IPS-11a (cell line): ENCODE measurements at regions not wholly inside any gene's neighbourhood (a gene's known extent, or its start where the extent isn't known, plus 50 kb on each side); places are given as distances from the start of the nearest gene placed in this dataset.
A peak's percentile ranks its signal among the peaks of the same experiment; 100 is the strongest.

Experiments
- H3K4me3 ChIP-seq: one replicate; pipeline ENCODE4 v1.5.1; 2013; ENCODE audit warnings: low read depth, low read length, control low read depth

DNA sequence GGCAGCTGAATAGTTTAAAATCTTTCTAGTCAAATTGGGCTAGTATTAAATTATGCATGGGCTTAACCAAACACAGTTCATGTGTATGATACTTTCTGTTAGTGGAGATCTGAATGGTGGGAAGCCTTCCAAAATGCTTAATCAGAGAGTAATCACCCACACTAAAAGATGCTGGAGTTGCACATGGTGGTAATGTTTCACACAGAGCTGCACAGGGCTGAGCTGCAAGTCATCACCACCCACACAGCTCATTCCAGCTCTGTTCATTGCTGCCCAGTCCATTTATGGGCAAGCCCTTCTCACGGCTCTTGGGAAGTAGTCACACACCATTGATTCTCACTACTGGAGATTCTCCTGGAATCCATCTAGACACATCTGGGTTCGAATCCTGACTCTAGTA, 351.5 kb upstream of the KCNN2 start:
- H3K4me3 ChIP-seq: no peak overlapping the region

- H3K4me3 ChIP-seq: no peak overlapping the region
These were observed 343.7 kb upstream of the KCNN2 start for GRCh38 chr5:114018186-114018585.

DNA sequence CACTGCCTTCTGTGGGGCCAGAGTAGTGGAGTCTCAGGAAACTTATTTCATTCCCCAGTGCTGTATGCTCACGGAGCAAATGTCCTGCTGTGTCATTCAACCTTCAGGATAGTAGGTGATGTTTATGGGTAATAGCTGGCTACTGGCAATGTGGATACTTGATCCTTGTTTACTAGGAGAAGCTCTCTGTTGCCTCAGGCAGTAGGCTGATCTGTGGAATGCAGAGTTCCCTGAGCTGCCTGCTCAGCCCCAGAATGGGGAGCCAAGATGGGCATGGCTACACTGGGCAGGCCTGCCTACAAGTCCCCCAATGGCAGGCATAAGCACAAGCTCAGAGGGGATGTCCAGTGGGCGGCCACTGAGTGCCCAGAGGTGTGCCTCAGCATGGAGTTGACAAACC, 323.1 kb upstream of the KCNN2 start:
- no peak overlapping the region for H3K4me3 ChIP-seq

GRCh38 chr5:114050087-114050486, 311.8 kb upstream of the KCNN2 start:
- H3K4me3 ChIP-seq: no peak overlapping the region

GRCh38 chr5:114053372-114053771, 308.5 kb upstream of the KCNN2 start:
- H3K4me3 ChIP-seq: no peak overlapping the region

DNA sequence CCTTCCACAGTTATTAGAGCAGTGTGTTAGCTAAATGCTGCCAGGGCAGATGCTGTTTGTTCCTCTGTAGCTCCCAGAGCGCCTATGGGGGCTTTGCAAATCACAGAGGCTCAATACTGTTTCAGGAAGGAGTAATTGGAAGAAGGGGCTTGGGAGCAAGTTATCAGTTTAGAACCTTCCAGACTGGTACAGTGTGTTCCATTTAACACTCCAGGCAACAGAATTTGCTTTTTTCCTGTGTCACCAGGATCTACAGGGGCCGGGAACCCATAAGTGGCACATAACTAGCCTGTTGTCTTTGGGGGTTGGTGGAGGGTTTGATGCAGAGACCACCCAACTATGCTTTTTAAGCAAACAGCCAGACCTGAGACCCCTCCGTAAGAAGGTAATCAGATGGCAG, 307.3 kb upstream of the KCNN2 start:
- no peak overlapping the region for H3K4me3 ChIP-seq

GRCh38 chr5:114055318-114056184, 306.3 kb upstream of the KCNN2 start:
- H3K4me3 ChIP-seq: peak overlapping the region; percentile 44

DNA sequence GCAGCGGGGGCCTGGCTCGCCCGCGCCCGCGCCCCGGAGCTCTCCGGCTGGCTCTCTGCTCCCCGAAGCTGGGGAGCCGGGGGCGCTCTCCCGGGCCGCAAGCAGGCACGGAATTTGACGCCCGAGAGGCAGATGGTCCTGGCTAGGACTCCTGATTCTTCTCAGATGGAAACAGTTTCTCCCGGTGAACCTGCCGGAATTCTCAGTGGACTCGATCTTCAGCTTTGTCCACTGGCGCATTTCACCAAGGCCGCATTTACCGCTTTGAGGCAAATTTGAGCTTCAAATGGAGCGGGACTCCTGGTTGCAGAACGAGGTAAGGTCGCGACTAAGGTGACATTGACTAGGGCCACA, 305.7 kb upstream of the KCNN2 start:
- H3K4me3 ChIP-seq: peak overlapping the region; percentile 44

GRCh38 chr5:114060866-114061265, 301.0 kb upstream of the KCNN2 start:
- no peak overlapping the region for H3K4me3 ChIP-seq

GRCh38 chr5:114062932-114063867, 298.7 kb upstream of the KCNN2 start:
- H3K4me3 ChIP-seq: no peak overlapping the region

GRCh38 chr5:114065912-114066311, 296.0 kb upstream of the KCNN2 start:
- H3K4me3 ChIP-seq: no peak overlapping the region

GRCh38 chr5:114070093-114070722, 291.7 kb upstream of the KCNN2 start:
- no peak overlapping the region for H3K4me3 ChIP-seq

DNA sequence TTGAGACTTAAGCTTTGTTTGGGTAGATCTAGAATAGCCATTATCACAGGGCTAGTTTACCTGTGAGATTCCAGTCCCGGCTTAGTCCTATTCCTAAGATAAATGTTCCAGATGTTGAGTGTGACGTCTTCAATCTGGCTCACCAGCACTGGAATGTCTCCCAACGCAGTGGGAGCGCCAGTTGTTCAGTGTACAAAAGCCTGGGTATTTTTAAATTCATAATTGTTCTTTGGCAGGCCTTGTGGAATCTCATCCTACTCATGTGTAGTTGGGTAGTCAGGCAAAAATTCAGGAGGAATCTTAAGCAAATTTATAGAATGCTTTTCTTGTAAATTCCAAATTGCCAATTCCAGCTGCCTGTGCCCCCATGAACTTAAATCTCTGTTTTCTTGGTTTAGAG, 272.6 kb upstream of the KCNN2 start:
- H3K4me3 ChIP-seq: no peak overlapping the region

GRCh38 chr5:114097570-114097969, 264.3 kb upstream of the KCNN2 start:
- H3K4me3 ChIP-seq: no peak overlapping the region

- H3K4me3 ChIP-seq: no peak overlapping the region
These were observed 262.7 kb upstream of the KCNN2 start for GRCh38 chr5:114099161-114099560.

DNA sequence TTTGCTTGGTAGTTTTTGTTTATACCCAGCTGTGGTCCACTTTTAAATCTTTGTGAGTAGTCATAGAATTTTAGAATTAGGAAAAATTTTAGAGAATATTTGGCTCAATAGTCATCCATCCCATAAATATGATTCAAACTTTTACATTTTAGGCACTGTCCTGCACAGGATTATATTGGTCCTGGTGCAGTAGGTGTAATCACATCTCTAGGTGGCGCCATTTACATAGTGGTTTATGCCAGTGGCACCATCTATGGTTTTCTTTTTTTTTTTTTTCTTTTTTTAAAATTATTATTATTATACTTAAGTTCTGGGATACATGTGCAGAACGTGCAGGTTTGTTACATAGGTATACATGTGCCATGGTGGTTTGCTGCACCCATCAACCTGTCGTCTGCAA, 260.7 kb upstream of the KCNN2 start:
- no peak overlapping the region for H3K4me3 ChIP-seq

GRCh38 chr5:114113604-114114003, 248.3 kb upstream of the KCNN2 start:
- H3K4me3 ChIP-seq: no peak overlapping the region

DNA sequence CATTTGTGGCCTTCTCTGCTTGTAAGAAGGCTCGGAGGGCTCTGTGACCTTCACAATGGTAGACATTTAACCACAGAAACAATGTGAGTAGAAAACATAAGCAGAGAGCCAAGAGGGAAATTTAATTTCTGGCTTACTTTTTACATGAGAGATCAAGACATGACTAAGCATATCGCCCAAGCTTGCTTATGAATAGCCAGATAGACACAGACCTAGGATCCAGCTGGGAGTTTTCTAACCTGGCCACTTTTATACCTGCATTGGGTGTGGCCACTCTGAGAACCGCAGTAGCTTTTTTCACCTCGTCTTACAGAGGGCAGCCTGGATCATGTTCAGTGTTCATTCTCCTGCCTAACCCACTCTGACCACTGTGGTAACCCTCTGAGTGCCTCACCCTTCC, 244.9 kb upstream of the KCNN2 start:
- no peak overlapping the region for H3K4me3 ChIP-seq

GRCh38 chr5:114118511-114118910, 243.4 kb upstream of the KCNN2 start:
- H3K4me3 ChIP-seq: no peak overlapping the region

DNA sequence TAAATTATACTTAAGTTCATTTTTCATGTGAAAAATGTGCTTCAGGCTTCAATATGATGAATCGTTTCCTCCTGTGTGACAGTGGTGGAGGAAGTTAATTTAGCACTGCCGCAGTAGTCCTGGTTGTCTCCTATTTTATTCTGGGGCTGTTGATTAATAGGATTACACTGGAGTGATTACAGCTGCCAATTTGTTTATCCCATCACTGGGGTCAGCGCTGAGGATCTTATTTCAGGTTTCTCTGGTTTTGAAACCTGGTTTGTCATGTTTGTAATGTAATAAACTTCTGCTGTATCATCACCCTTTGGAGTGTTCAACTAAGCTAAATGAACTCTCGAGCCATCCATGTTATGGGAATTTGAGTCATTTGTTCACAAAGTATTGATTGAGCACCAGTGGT, 241.7 kb upstream of the KCNN2 start:
- no peak overlapping the region for H3K4me3 ChIP-seq

DNA sequence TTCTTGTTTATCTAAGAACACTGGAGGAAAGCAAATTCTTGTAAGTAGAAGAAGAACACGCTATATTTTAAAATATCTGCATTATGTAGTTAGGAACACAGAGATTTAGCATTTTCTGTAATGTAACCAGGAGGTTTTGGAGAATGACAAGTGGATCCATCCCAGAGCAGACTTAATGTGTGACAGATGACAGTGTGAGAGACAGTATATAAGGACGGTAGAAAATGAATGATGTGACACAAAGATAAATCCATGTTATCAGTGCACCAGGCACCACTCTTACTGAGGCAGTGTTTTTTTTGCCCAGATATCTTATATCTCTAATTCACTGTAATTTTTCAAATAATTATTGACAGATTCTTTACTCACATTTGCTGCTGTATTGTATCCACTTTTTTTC, 239.0 kb upstream of the KCNN2 start:
- H3K4me3 ChIP-seq: no peak overlapping the region

- H3K4me3 ChIP-seq: no peak overlapping the region
These were observed 238.2 kb upstream of the KCNN2 start for GRCh38 chr5:114123654-114124053.
